Memory B cell (primary cell): ENCODE measurements at regions not wholly inside any gene's neighbourhood (a gene's known extent, or its start where the extent isn't known, plus 50 kb on each side); places are given as distances from the start of the nearest gene placed in this dataset.

ENCODE experiments used
- ATAC-seq: fragments of 150-1000 bp; cut with Tn5 transposase; 2 replicates; pipeline ENCODE4 v1.10.0; 2021; ENCODE audit warnings: low read depth, mild to moderate bottlenecking, moderate library complexity
- DNase-seq, 2 donors: peaks; one replicate each; pipeline ENCODE4 v3.0.0; 2022; ENCODE audit warnings: low spot score in 2 of 2
- H3K27ac Mint-ChIP-seq: one replicate; pipeline ENCODE4 v1.8.0; 2022; ENCODE audit warnings: mild to moderate bottlenecking, moderate library complexity, mixed read lengths
- H3K27me3 Mint-ChIP-seq: one replicate; pipeline ENCODE4 v1.8.0; 2022; ENCODE audit warnings: mixed read lengths
- H3K36me3 Mint-ChIP-seq: one replicate; pipeline ENCODE4 v1.8.0; 2022; ENCODE audit warnings: mild to moderate bottlenecking, mixed read lengths
- H3K4me1 Mint-ChIP-seq: one replicate; pipeline ENCODE4 v1.8.0; 2022; ENCODE audit warnings: mixed read lengths
- H3K4me3 Mint-ChIP-seq: one replicate; pipeline ENCODE4 v1.8.0; 2022; ENCODE audit warnings: mild to moderate bottlenecking, moderate library complexity, mixed read lengths
- H3K9me3 Mint-ChIP-seq: one replicate; pipeline ENCODE4 v1.8.0; 2022; ENCODE audit warnings: mixed read lengths

DNA sequence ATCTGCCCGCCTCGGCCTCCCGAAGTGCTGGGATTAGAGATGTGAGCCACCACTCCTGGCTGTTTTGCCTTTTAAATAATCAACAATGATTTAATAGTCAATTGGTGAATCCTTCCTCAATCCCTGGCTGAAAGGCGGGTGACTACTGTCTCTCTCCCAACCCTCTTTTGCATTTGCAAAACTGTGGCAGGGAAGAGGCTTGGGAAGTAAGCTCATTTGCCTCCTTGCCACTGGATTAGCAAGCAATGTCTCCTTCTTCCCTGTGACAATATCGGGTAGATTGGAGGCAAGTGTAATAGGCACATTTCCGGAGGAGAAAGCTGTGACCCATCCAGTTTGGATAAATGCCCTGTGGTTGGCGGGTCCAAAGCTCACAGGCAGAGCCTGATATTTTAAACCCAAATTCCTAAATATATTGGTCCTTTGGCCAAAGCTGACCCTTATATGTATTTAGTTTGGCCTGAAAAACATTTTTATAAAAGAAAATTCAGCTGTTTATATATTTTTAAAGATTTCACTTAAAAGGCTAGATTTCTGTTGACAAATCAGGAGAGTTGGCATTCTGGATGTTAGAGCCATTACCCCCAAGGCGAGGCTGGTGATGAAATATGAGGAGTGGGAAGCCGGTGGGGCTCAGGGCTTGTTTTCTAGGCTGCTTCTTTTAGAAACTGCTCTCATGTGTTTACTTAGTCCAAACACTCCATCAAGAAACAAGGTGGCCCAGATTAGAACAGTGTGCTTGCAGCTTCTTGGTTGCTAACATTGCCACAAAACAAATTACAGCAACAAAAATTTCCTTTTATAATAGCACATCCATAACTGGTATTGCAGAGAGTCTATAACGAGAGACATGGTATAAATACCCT is 646.9 kb upstream of the TMEM132C start:
- no peaks in the 10 kb centered on the region for H3K27me3 Mint-ChIP-seq

DNA sequence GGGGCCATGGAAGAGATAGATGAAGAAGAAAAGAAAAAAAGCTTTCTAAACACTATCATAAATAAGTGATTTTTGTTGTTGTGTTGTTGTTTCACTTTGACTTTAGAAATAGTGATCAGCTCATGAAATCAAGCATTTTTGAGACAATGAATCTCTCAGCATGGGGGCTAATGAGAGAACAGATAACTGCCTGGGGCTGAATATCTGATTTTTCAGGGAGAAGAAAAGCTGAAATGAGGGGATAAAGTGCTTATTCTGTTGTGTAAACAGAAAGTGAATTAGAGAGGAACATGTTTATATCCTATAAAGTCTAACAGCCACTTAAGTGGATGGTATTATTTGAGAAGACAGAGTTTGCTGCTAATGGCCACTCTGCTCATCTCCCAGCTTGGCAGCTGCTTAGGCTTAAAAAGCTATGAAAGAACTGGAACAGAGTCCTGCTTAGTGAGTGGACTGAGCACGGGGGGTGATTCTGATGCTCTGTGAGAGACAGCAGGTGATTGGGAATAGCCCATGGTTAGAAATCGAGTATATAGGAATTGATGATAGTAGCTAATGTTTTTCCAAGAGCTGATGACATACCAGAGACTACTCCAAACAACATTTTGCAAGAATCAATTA is 646.1 kb upstream of the TMEM132C start:
- DNase-seq (no peak), ATAC-seq (no peak)
- Mint-ChIP-seq H3K27me3 (no peaks in the 10 kb centered on the region), H3K4me1 (no peaks in the 10 kb centered on the region), H3K36me3 (no peaks in the 10 kb centered on the region), H3K27ac (no peak overlapping the region), H3K9me3 (peaks cover 8% of the 10 kb centered on the region), H3K4me3 (no peak overlapping the region)

More for the DNA sequence above, 646.9 kb upstream of the TMEM132C start:
- DNase-seq = no peak
- peaks cover 8% of the 10 kb centered on the region for H3K9me3 Mint-ChIP-seq
- H3K4me3 Mint-ChIP-seq = no peak overlapping the region
- no peak overlapping the region for H3K27ac Mint-ChIP-seq
- H3K36me3 Mint-ChIP-seq = no peaks in the 10 kb centered on the region
- ATAC-seq = no peak
- no peaks in the 10 kb centered on the region for H3K4me1 Mint-ChIP-seq

DNA sequence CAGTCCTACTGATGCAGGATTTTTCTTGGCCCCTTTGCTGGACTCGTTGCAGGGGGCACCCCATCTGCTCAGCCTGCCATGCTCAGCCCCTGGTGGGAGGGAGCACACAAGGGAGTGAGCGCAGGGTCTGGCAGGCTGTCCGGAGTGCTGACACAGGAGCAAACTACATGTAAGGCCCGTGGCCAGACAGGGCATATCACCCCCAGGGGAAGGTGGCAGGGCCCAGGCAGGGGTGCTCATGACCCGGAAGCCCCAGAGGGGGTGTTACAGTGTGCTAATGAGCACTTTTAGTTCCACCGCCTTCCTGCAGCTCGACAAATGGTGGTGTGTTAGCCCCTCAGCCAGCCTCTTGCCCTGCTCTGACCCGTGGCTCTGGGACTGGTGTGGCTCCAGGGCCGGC is 645.6 kb upstream of the TMEM132C start:
- Mint-ChIP-seq H3K27ac (no peak overlapping the region), H3K36me3 (no peaks in the 10 kb centered on the region), H3K27me3 (no peaks in the 10 kb centered on the region), H3K4me1 (no peaks in the 10 kb centered on the region), H3K4me3 (no peak overlapping the region), H3K9me3 (peaks cover 8% of the 10 kb centered on the region)
- DNase-seq = no peak
- no peak for ATAC-seq

DNA sequence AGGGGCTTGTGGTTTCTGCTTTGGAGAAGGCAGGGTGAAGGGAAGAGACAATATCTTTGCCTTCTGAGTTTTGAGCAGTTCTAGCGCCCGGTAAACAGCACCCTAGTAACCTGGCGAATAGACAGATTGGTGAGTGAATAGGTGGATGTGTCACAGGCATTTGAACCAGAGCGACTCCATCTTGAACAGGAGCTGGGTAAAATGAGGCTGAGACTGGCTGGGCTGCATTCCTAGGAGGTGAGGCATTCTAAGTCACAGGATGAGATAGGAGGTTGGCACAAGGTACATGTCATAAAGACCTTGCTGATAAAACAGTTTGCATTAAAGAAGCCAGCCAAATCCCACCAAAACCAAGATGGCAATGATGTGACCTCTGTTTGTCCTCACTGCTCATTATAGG is 643.6 kb upstream of the TMEM132C start:
- Mint-ChIP-seq H3K9me3 (peaks cover 8% of the 10 kb centered on the region), H3K4me3 (no peak overlapping the region), H3K27ac (no peak overlapping the region), H3K4me1 (no peaks in the 10 kb centered on the region), H3K36me3 (no peaks in the 10 kb centered on the region), H3K27me3 (no peaks in the 10 kb centered on the region)
- no peak for DNase-seq
- ATAC-seq = no peak

DNA sequence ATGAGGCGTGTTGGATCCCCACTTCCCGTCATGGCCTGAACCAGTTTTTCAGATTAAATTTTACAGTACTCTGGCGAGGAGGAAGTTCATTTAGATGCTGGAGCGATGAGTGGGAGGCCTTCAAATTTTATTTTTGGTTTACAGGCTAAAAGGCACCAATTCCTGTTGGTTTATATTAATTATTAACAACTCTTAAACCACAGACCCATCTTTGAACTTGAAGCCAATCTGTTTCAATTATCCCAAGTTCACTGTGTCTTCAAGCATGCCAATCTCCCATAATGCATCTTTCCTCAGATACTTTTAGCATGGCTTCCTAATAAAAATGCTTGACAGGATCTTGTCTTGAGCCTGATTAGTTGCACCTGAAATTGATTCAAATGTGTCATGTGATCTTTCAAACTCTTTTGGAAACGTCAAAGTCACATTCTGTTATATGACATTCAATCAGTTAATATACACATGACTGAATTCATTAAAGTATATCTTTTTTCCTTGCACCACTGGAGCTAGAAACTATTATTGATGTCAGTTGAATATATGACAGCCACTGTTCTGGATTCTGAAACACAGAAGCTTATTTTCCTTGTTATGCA is 641.7 kb upstream of the TMEM132C start:
- Mint-ChIP-seq H3K27ac (no peak overlapping the region), H3K4me1 (no peaks in the 10 kb centered on the region), H3K27me3 (no peaks in the 10 kb centered on the region), H3K36me3 (no peaks in the 10 kb centered on the region), H3K4me3 (no peak overlapping the region), H3K9me3 (peaks cover 7% of the 10 kb centered on the region)
- no peak for ATAC-seq
- DNase-seq = no peak

DNA sequence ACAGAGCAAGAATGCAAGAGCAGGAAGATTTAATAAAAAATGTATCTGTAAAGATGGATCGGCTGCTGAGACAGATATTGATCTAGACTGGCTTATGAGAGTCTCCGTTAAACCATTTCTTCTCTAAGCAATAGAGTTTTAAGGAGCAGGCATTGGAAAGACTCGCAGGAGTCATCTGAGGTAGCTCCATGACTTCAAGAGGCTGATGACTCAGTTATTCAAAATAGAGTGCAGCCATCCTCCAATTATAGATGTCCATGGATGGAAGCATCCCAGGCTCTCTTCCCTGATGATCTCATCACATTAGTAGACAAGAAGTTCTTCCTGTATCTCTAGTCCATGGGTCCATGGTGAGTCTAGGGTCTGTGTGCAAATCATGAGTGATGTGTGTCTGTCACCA is 638.3 kb upstream of the TMEM132C start:
- peaks cover 4% of the 10 kb centered on the region for H3K9me3 Mint-ChIP-seq

DNA sequence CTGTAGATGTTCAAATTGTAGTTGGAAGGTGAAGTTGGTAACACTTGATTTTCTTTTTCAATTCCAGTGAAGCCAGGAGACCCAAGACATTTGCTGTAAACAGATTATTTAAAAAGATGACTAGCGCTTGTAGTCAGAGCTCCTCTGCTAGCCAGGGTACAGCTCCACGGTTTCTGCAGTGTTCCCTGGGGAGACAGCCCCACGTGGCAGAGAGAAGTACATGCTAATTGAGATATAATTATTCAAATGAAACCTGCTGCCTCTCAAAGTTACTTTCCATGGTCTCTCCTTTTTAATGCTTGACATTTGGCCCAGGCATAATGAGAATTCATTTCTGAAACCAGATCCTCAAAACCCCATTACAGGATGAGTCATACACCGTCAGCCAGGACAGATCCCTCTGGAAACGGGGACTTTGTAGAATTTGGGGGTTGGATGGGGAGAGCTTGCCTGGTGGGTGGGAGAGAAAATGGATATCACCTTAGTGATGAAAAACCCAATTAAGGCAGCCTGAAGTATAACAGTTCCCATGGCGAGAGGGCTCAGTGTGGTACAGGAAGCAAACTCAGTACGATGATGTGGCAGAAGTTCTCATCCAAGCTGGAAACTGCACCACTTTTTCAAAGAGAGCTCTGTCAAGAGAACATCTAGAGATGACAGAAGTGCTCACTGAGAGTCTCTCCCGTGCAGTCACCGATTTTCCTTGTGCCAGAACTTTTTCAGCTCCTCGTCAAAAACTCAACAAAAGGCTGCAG is 637.7 kb upstream of the TMEM132C start:
- no peak for ATAC-seq
- H3K36me3 Mint-ChIP-seq = no peaks in the 10 kb centered on the region
- no peak overlapping the region for H3K4me3 Mint-ChIP-seq
- H3K9me3 Mint-ChIP-seq = peaks cover 4% of the 10 kb centered on the region
- no peak overlapping the region for H3K27ac Mint-ChIP-seq
- no peaks in the 10 kb centered on the region for H3K4me1 Mint-ChIP-seq
- no peak for DNase-seq
- H3K27me3 Mint-ChIP-seq = no peaks in the 10 kb centered on the region

More for the DNA sequence above, 638.3 kb upstream of the TMEM132C start:
- H3K36me3 Mint-ChIP-seq = no peaks in the 10 kb centered on the region
- DNase-seq (no peak), ATAC-seq (no peak)
- no peaks in the 10 kb centered on the region for H3K27me3 Mint-ChIP-seq
- H3K4me3 Mint-ChIP-seq = no peak overlapping the region
- no peak overlapping the region for H3K27ac Mint-ChIP-seq
- no peaks in the 10 kb centered on the region for H3K4me1 Mint-ChIP-seq

DNA sequence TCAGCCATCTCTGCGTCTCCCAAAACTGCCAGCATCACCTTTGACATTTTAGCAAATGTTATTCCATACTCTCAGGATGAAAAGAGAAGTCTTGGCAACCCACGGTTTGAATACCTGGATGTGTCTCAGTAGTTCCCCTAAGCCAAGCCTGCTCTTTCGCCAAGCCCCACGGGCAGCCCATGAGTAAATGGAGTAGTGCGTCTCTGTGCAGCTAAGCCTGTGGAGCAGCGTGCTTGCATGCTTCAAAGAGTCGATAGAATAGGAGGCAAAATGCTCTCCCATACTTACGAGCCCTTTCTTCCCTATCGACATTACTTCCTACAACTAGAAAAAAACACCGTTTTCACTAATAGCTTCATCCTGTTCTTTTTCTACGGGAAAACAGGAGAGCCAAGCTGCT is 634.5 kb upstream of the TMEM132C start:
- ATAC-seq (no peak), DNase-seq (no peak)
- Mint-ChIP-seq H3K4me1 (no peaks in the 10 kb centered on the region), H3K9me3 (peaks cover 1% of the 10 kb centered on the region), H3K27ac (no peak overlapping the region), H3K4me3 (no peak overlapping the region), H3K27me3 (no peaks in the 10 kb centered on the region), H3K36me3 (no peaks in the 10 kb centered on the region)

DNA sequence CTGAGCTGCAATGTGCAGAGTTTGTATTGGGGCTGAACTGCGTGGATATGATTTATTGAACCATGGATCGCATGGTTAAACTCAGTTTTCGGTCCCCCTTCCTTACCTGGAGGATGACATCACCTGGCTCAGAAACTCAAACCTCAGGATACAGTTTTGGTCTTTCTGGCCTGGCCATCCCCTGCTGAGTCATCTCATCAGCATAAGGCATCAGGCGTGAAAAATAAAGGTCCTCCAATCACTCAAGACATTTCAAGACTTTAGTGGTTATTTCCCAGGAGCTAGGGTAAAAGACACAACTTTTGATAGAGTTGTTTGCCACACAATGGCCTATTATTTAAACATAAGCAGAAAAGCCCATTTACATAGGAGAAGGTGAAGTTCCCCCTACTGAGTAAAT is 631.1 kb upstream of the TMEM132C start:
- Mint-ChIP-seq H3K36me3 (no peaks in the 10 kb centered on the region), H3K4me3 (no peak overlapping the region), H3K27ac (no peak overlapping the region), H3K9me3 (peaks cover 1% of the 10 kb centered on the region), H3K27me3 (no peaks in the 10 kb centered on the region), H3K4me1 (no peaks in the 10 kb centered on the region)
- DNase-seq (no peak), ATAC-seq (no peak)

DNA sequence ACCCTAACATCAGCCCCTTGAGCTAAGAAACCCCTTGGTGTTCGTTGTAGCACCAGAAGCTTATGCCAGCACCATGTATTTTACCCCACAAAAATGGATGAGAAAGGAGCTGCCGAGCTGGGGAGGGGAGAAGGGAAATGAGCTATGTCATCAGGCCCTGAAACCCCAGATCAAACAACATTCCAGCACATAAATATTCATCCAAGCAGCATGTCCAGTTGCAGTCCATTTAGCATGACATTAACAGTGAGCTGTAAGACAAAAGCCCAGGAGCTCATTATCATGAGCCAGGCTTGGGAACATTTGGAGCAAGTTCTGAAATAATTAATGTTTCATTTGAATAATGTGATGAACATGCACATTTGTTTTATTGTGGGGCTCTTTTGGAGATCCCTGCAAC is 630.1 kb upstream of the TMEM132C start:
- no peaks in the 10 kb centered on the region for H3K36me3 Mint-ChIP-seq
- H3K4me1 Mint-ChIP-seq = no peaks in the 10 kb centered on the region
- no peaks in the 10 kb centered on the region for H3K9me3 Mint-ChIP-seq
- ATAC-seq = no peak
- H3K4me3 Mint-ChIP-seq = no peak overlapping the region
- H3K27ac Mint-ChIP-seq = no peak overlapping the region
- no peaks in the 10 kb centered on the region for H3K27me3 Mint-ChIP-seq
- no peak for DNase-seq

DNA sequence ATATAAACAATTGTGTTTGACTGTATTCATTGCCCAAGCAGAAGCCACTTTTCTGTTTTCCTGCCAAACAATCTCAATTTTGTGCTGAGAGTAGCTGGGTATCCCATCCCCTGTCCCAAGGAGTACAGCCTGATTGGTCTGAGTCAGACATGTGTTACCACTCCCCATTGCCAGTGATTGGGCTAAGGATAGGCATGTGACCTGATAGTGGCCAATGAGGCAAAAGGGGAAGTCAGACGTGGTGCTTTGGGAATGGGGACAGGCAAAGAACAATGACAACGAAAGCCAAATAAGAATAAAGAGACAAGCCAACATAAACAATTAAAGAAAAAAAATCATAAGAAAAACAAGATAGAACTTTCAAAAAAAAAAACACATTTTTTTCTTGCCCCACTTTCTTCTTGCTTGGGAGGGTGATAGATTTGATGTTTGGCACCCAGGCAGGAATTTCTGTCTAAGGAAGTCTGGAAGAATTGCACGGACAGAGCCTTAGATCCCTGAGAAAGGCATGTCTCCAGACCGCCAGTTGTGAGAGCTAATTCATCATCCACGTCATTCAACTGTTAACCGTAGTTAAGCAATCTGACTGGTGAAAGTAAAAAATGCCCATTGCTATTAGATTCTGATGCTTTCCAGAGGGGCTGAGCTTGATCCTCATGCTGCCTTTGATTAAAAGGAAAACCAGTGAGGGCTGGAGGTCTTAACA is 626.6 kb upstream of the TMEM132C start:
- DNase-seq (no peak), ATAC-seq (no peak)
- no peaks in the 10 kb centered on the region for H3K4me1 Mint-ChIP-seq
- no peaks in the 10 kb centered on the region for H3K36me3 Mint-ChIP-seq
- H3K9me3 Mint-ChIP-seq = peaks cover 5% of the 10 kb centered on the region
- no peak overlapping the region for H3K4me3 Mint-ChIP-seq
- H3K27me3 Mint-ChIP-seq = no peaks in the 10 kb centered on the region
- H3K27ac Mint-ChIP-seq = no peak overlapping the region

DNA sequence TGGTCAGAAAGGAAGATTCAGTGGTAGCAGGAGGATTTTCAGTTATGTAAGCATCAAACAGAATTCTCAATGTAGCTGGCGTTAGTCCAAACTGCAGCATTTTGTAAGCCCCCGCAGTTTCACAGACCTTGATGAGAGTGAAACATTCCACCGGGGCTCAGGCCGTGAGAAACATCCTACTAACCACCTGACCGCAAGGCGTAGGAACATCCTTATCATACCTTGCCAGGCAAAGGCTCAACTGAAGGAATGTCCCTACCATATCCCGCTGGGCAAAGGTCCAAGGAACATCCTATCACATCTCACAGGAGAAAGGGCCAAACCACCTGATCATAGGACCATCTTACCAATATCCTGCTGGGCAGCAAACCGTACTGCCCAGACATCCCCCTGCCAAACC is 624.8 kb upstream of the TMEM132C start:
- Mint-ChIP-seq H3K4me3 (no peak overlapping the region), H3K27me3 (no peaks in the 10 kb centered on the region), H3K9me3 (peaks cover 7% of the 10 kb centered on the region), H3K4me1 (no peaks in the 10 kb centered on the region), H3K27ac (no peak overlapping the region), H3K36me3 (no peaks in the 10 kb centered on the region)
- DNase-seq (no peak), ATAC-seq (no peak)

DNA sequence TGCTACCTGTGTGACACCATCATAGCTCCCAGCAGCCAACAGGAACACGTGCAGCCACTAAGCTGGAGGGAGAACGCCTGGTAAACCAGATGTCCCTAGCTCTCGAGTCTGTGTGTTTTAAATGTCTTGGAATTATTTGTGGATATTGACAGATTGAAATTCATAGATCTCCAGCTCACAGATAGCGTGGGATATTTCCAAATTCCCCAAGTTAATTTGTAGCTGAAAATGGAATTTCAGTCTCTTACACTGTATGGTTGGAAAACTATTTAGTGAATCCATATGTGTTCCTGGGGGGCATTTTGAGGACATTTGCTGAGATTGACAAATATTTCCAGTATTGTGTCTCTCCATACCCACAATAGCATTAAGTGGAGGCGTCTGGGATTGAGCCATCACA is 618.6 kb upstream of the TMEM132C start:
- H3K4me3 Mint-ChIP-seq = no peak overlapping the region
- peaks cover 5% of the 10 kb centered on the region for H3K9me3 Mint-ChIP-seq
- no peaks in the 10 kb centered on the region for H3K36me3 Mint-ChIP-seq
- no peak overlapping the region for H3K27ac Mint-ChIP-seq
- H3K4me1 Mint-ChIP-seq = no peaks in the 10 kb centered on the region
- DNase-seq = no peak
- no peaks in the 10 kb centered on the region for H3K27me3 Mint-ChIP-seq
- no peak for ATAC-seq
